Nephron (organoid): ENCODE measurements at regions not wholly inside any gene's neighbourhood (a gene's known extent, or its start where the extent isn't known, plus 50 kb on each side); places are given as distances from the start of the nearest gene placed in this dataset.

Experiments used
- H3K27ac Mint-ChIP-seq, 3 experiments: 2 replicates each; pipeline ENCODE4 v1.8.0; 2020; ENCODE audit warnings: mixed read lengths in 3 of 3, mild to moderate bottlenecking in 2 of 3, moderate library complexity in 1 of 3
- H3K27me3 Mint-ChIP-seq: 2 replicates; pipeline ENCODE4 v1.8.0; 2021; ENCODE audit warnings: low read depth, mild to moderate bottlenecking, moderate library complexity, mixed read lengths
- H3K36me3 Mint-ChIP-seq: 2 replicates; pipeline ENCODE4 v1.8.0; 2020; ENCODE audit warnings: low read depth, mixed read lengths
- H3K4me1 Mint-ChIP-seq: 2 replicates; pipeline ENCODE4 v1.8.0; 2020; ENCODE audit warnings: mixed read lengths
- H3K4me3 Mint-ChIP-seq, 3 experiments: 2 replicates each; pipeline ENCODE4 v1.8.0; 2020; ENCODE audit warnings: mild to moderate bottlenecking in 3 of 3, mixed read lengths in 3 of 3, moderate library complexity in 2 of 3
- H3K9me3 Mint-ChIP-seq: 2 replicates; pipeline ENCODE4 v1.8.0; 2020; ENCODE audit warnings: mixed read lengths
- TF ChIP-seq, protein P1 (sequence below), 3 experiments: fragments of 200-600 bp; sonication (generic); IDR thresholded peaks; one replicate each; pipeline ENCODE4 v1.5.0; 2021; ENCODE audit warnings: antibody characterized with exemption in 3 of 3; ENCODE audit not compliant: unreplicated experiment in 3 of 3

DNA sequence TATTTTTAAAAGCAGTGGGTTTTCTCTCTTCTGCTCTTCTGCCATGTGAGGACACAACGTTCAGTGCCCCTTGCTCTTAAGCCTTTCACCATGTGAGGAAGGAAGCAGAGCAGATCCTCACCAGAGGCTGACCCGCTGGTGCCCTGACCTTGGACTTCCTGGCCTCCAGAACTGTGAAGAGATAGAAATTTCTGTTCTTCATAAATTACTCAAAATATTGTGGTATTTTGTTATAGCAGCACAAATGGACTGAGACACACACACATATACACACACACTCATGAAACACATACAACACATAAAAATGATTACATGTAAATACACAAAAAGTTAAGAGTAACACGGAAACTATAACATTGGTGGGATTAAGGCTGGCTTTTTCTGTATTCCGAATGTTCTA is 244.8 kb upstream of the NOCT start:
- TF ChIP-seq, protein P1, sequence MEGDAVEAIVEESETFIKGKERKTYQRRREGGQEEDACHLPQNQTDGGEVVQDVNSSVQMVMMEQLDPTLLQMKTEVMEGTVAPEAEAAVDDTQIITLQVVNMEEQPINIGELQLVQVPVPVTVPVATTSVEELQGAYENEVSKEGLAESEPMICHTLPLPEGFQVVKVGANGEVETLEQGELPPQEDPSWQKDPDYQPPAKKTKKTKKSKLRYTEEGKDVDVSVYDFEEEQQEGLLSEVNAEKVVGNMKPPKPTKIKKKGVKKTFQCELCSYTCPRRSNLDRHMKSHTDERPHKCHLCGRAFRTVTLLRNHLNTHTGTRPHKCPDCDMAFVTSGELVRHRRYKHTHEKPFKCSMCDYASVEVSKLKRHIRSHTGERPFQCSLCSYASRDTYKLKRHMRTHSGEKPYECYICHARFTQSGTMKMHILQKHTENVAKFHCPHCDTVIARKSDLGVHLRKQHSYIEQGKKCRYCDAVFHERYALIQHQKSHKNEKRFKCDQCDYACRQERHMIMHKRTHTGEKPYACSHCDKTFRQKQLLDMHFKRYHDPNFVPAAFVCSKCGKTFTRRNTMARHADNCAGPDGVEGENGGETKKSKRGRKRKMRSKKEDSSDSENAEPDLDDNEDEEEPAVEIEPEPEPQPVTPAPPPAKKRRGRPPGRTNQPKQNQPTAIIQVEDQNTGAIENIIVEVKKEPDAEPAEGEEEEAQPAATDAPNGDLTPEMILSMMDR (IDR thresholded peaks at IDR 0.05; ENCODE audit: unreplicated experiment in 3 of 3), result no peak

GRCh38 chr4:138766332-138766731 is 249.2 kb upstream of the NOCT start:
- no peaks in the 10 kb centered on the region for H3K9me3 Mint-ChIP-seq
- H3K27me3 Mint-ChIP-seq, result no peaks in the 10 kb centered on the region
- no peak overlapping the region for H3K4me3 Mint-ChIP-seq
- H3K36me3 Mint-ChIP-seq, result no peaks in the 10 kb centered on the region
- TF ChIP-seq, protein P1 (IDR thresholded peaks at IDR 0.05; ENCODE audit: unreplicated experiment in 3 of 3), result no peak
- no peak overlapping the region for H3K27ac Mint-ChIP-seq
- no peaks in the 10 kb centered on the region for H3K4me1 Mint-ChIP-seq

More for the DNA sequence above, 244.8 kb upstream of the NOCT start:
- H3K36me3 Mint-ChIP-seq, result no peaks in the 10 kb centered on the region
- no peaks in the 10 kb centered on the region for H3K9me3 Mint-ChIP-seq
- H3K27ac Mint-ChIP-seq, result no peak overlapping the region
- peaks cover 18% of the 10 kb centered on the region for H3K4me1 Mint-ChIP-seq
- no peak overlapping the region for H3K4me3 Mint-ChIP-seq
- H3K27me3 Mint-ChIP-seq, result no peaks in the 10 kb centered on the region

DNA sequence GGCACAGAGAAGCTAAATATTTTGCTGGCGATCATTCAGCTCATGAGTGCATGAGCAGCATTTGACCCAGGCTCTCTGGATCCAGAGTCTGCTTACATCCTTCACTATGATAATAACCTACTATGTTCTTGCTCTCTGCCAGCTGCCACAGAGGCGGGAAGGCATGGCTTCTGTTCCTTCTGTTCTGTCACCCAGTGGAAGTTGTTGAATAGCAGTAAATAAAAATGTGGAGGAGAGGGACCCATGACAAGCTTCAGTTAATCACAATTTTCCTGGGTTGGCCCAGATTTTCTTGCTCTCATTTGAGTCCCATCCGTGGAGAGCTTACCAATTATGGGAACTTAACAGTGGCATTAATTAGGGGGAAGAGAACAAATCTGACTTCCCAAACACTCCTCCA is 250.1 kb upstream of the NOCT start:
- Mint-ChIP-seq H3K36me3 (no peaks in the 10 kb centered on the region), H3K4me3 (no peak overlapping the region), H3K27ac (no peak overlapping the region), H3K9me3 (no peaks in the 10 kb centered on the region), H3K27me3 (no peaks in the 10 kb centered on the region), H3K4me1 (peaks cover 6% of the 10 kb centered on the region)
- TF ChIP-seq, protein P1 (IDR thresholded peaks at IDR 0.05; ENCODE audit: unreplicated experiment in 3 of 3), result no peak

- TF ChIP-seq, protein P1 (IDR thresholded peaks at IDR 0.05; ENCODE audit: unreplicated experiment in 3 of 3), result no peak
- Mint-ChIP-seq H3K4me3 (no peak overlapping the region), H3K27me3 (no peaks in the 10 kb centered on the region), H3K36me3 (no peaks in the 10 kb centered on the region), H3K4me1 (peaks cover 12% of the 10 kb centered on the region), H3K27ac (no peak overlapping the region), H3K9me3 (no peaks in the 10 kb centered on the region)
Measured at GRCh38 chr4:138761638-138762220, 253.9 kb upstream of the NOCT start.

DNA sequence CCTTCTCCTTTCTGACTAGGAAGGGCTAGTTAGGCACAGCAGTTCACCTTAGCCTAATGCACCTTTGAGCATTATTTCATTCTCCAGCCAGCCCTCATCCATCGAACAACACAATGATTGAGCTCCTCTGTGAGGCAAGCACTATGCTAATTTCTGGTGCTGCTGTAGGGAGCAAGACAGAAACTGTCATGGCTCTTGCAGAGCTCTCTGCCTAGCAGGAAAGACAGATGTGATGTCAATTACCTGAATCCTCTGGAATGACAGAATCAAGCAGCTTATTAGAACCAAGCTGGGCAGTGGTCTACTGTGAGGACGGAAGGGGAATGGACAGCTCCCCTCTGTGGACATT is 256.1 kb upstream of the NOCT start:
- Mint-ChIP-seq H3K4me3 (no peak overlapping the region), H3K4me1 (peaks cover 12% of the 10 kb centered on the region), H3K36me3 (no peaks in the 10 kb centered on the region), H3K27me3 (no peaks in the 10 kb centered on the region), H3K27ac (no peak overlapping the region), H3K9me3 (no peaks in the 10 kb centered on the region)
- TF ChIP-seq, protein P1 (IDR thresholded peaks at IDR 0.05; ENCODE audit: unreplicated experiment in 3 of 3), result no peak

GRCh38 chr4:138758876-138759553 is 256.6 kb upstream of the NOCT start:
- H3K36me3 Mint-ChIP-seq, result no peaks in the 10 kb centered on the region
- H3K27me3 Mint-ChIP-seq, result no peaks in the 10 kb centered on the region
- H3K27ac Mint-ChIP-seq, result no peak overlapping the region
- H3K4me3 Mint-ChIP-seq, result no peak overlapping the region
- TF ChIP-seq, protein P1 (IDR thresholded peaks at IDR 0.05; ENCODE audit: unreplicated experiment in 3 of 3), result no peak
- peaks cover under 1% of the 10 kb centered on the region for H3K9me3 Mint-ChIP-seq
- peaks cover 12% of the 10 kb centered on the region for H3K4me1 Mint-ChIP-seq
